Esophagus muscularis mucosa (tissue), 4 donors: ENCODE measurements at regions not wholly inside any gene's neighbourhood (a gene's known extent, or its start where the extent isn't known, plus 50 kb on each side); places are given as distances from the start of the nearest gene placed in this dataset.

Source experiments
- DNase-seq: peaks from one replicate; pipeline ENCODE4 v3.0.0-alpha.2; 2017; ENCODE audit errors: extremely low spot score
- H3K27ac ChIP-seq, 4 donors: fragments of 200-600 bp; sonication (generic); replicated peaks in 1 of 4; 1 replicate in 3 of 4; 2 replicates in 1 of 4; pipeline ENCODE4 v1.5.1; 2016 to 2019; ENCODE audit warnings: mild to moderate bottlenecking in 1 of 4
- H3K27me3 ChIP-seq, 4 donors: fragments of 200-600 bp; sonication (generic); one replicate each; pipeline versions ENCODE4 v1.5.1 to v1.6.0; 2016 to 2019
- H3K36me3 ChIP-seq, 4 donors: fragments of 200-600 bp; sonication (generic); one replicate each; pipeline ENCODE4 v1.5.1; 2016 to 2019
- H3K4me1 ChIP-seq, 4 donors: fragments of 200-600 bp; sonication (generic); one replicate each; pipeline ENCODE4 v1.5.1; 2016 to 2019
- H3K4me3 ChIP-seq, 4 donors: fragments of 200-600 bp; sonication (generic); 1 replicate in 2 of 4; 2 replicates in 2 of 4; pipeline ENCODE4 v1.5.1; 2016 to 2019; ENCODE audit warnings: mild to moderate bottlenecking in 4 of 4, moderate library complexity in 1 of 4
- H3K9me3 ChIP-seq, 4 donors: fragments of 200-600 bp; sonication (generic); 1 replicate in 3 of 4; 2 replicates in 1 of 4; pipeline ENCODE4 v1.5.1; 2016 to 2019
- EP300 ChIP-seq: sonication (generic); formaldehyde crosslinking; IDR thresholded peaks from one replicate; pipeline ENCODE4 v1.6.1; 2017; ENCODE audit warnings: antibody characterized with exemption
- POLR2A ChIP-seq: fragments of 450-650 bp; IDR thresholded peaks from one replicate; pipeline ENCODE4 v1.6.1; 2017; ENCODE audit warnings: antibody characterized with exemption, moderate library complexity, mild to moderate bottlenecking, low read depth
- POLR2AphosphoS5 ChIP-seq, 2 donors: sonication (generic); formaldehyde crosslinking; IDR thresholded peaks; one replicate each; pipeline ENCODE4 v1.6.1; 2017; ENCODE audit warnings: antibody characterized with exemption in 2 of 2
- WGBS: methylation state at CpG from one replicate; pipeline ENCODE4 v1.1.5; 2018; 5-methylcytosine and 5-hydroxymethylcytosine counted together
- intact Hi-C: fragments of 100-400 bp; cut with DNase I; formaldehyde crosslinking; loops from one replicate; pipeline ENCODE4 v1.15.1; 2023
- TF ChIP-seq, protein P1 (sequence below), 3 experiments: fragments of 200-600 bp in 2 of 3; fragments of 450-650 bp in 1 of 3; sonication (generic) in 2 of 3; IDR thresholded peaks; one replicate each; pipeline ENCODE4 v1.5.1; 2017 to 2019; ENCODE audit warnings: antibody characterized with exemption in 3 of 3, mild to moderate bottlenecking in 2 of 3, moderate library complexity in 1 of 3

GRCh38 chr4:171612907-171613306, 200.3 kb upstream of the GALNTL6 start:
- no peaks in the 10 kb centered on the region for H3K4me1 ChIP-seq
- 56% methylated on average over 2 of the region's 2 CpGs for WGBS
- H3K9me3 ChIP-seq, result no peaks in the 10 kb centered on the region
- H3K4me3 ChIP-seq, result no peak overlapping the region
- no peaks in the 10 kb centered on the region for H3K27me3 ChIP-seq
- no peak overlapping the region for H3K27ac ChIP-seq
- intact Hi-C loops, result no loop called here
- DNase-seq, result no peak
- TF ChIP-seq POLR2A (no peak), POLR2AphosphoS5 (IDR thresholded peaks at IDR 0.05) (no peak), EP300 (no peak)
- TF ChIP-seq, protein P1, sequence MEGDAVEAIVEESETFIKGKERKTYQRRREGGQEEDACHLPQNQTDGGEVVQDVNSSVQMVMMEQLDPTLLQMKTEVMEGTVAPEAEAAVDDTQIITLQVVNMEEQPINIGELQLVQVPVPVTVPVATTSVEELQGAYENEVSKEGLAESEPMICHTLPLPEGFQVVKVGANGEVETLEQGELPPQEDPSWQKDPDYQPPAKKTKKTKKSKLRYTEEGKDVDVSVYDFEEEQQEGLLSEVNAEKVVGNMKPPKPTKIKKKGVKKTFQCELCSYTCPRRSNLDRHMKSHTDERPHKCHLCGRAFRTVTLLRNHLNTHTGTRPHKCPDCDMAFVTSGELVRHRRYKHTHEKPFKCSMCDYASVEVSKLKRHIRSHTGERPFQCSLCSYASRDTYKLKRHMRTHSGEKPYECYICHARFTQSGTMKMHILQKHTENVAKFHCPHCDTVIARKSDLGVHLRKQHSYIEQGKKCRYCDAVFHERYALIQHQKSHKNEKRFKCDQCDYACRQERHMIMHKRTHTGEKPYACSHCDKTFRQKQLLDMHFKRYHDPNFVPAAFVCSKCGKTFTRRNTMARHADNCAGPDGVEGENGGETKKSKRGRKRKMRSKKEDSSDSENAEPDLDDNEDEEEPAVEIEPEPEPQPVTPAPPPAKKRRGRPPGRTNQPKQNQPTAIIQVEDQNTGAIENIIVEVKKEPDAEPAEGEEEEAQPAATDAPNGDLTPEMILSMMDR (IDR thresholded peaks at IDR 0.05), result no peak
- H3K36me3 ChIP-seq, result no peaks in the 10 kb centered on the region

GRCh38 chr4:171602638-171603355, 210.4 kb upstream of the GALNTL6 start:
- intact Hi-C loops, result no loop called here
- H3K4me3 ChIP-seq, result no peak overlapping the region
- no peak for DNase-seq

GRCh38 chr4:171601091-171601490, 212.1 kb upstream of the GALNTL6 start:
- no peaks in the 10 kb centered on the region for H3K9me3 ChIP-seq
- intact Hi-C loops, result no loop called here
- no peaks in the 10 kb centered on the region for H3K36me3 ChIP-seq
- DNase-seq, result no peak
- no peak overlapping the region for H3K27ac ChIP-seq
- no peak overlapping the region for H3K4me3 ChIP-seq
- TF ChIP-seq POLR2A (no peak), POLR2AphosphoS5 (IDR thresholded peaks at IDR 0.05) (no peak)
- no peaks in the 10 kb centered on the region for H3K4me1 ChIP-seq
- WGBS, result 82% methylated on average over 3 of the region's 3 CpGs
- H3K27me3 ChIP-seq, result no peaks in the 10 kb centered on the region

More at GRCh38 chr4:171602638-171603355, 210.4 kb upstream of the GALNTL6 start:
- Histone ChIP-seq H3K27ac (no peak overlapping the region), H3K36me3 (no peaks in the 10 kb centered on the region), H3K4me1 (no peaks in the 10 kb centered on the region), H3K9me3 (no peaks in the 10 kb centered on the region), H3K27me3 (no peaks in the 10 kb centered on the region)
- 72% methylated on average over 8 of the region's 8 CpGs for WGBS
- no peak for TF ChIP-seq EP300
- TF ChIP-seq POLR2AphosphoS5 (IDR thresholded peaks at IDR 0.05), result no peak
- no peak for TF ChIP-seq POLR2A
- TF ChIP-seq, protein P1 (IDR thresholded peaks at IDR 0.05), result no peak

GRCh38 chr4:171599628-171600027, 213.6 kb upstream of the GALNTL6 start:
- TF ChIP-seq POLR2A (no peak), POLR2AphosphoS5 (IDR thresholded peaks at IDR 0.05) (no peak), EP300 (no peak)
- TF ChIP-seq, protein P1 (IDR thresholded peaks at IDR 0.05), result no peak
- intact Hi-C loops, result no loop called here
- Histone ChIP-seq H3K27ac (no peak overlapping the region), H3K4me3 (no peak overlapping the region), H3K9me3 (no peaks in the 10 kb centered on the region), H3K4me1 (no peaks in the 10 kb centered on the region), H3K36me3 (no peaks in the 10 kb centered on the region), H3K27me3 (no peaks in the 10 kb centered on the region)
- DNase-seq, result no peak
- WGBS, result 85% methylated on average over 3 of the region's 3 CpGs

- no peaks in the 10 kb centered on the region for H3K9me3 ChIP-seq
- 83% methylated on average over 4 of the region's 4 CpGs for WGBS
- no peaks in the 10 kb centered on the region for H3K4me1 ChIP-seq
- intact Hi-C loops, result no loop called here
- no peaks in the 10 kb centered on the region for H3K27me3 ChIP-seq
- no peaks in the 10 kb centered on the region for H3K36me3 ChIP-seq
- no peak for DNase-seq
- no peak overlapping the region for H3K27ac ChIP-seq
- no peak overlapping the region for H3K4me3 ChIP-seq
- no peak for TF ChIP-seq EP300
- TF ChIP-seq POLR2AphosphoS5 (IDR thresholded peaks at IDR 0.05), result no peak
- no peak for TF ChIP-seq POLR2A
- TF ChIP-seq, protein P1 (IDR thresholded peaks at IDR 0.05), result no peak
Measured at GRCh38 chr4:171594293-171594692, 218.9 kb upstream of the GALNTL6 start.
